SHP77 treated with DMSO at 0.1 percent for 48 hours (cell line): ENCODE measurements at regions not wholly inside any gene's neighbourhood (a gene's known extent, or its start where the extent isn't known, plus 50 kb on each side); places are given as distances from the start of the nearest gene placed in this dataset.

ENCODE experiments used
- DNase-seq: peaks from one replicate; lab custom pipeline; 2025; lab: John Stamatoyannopoulos, UW

DNA sequence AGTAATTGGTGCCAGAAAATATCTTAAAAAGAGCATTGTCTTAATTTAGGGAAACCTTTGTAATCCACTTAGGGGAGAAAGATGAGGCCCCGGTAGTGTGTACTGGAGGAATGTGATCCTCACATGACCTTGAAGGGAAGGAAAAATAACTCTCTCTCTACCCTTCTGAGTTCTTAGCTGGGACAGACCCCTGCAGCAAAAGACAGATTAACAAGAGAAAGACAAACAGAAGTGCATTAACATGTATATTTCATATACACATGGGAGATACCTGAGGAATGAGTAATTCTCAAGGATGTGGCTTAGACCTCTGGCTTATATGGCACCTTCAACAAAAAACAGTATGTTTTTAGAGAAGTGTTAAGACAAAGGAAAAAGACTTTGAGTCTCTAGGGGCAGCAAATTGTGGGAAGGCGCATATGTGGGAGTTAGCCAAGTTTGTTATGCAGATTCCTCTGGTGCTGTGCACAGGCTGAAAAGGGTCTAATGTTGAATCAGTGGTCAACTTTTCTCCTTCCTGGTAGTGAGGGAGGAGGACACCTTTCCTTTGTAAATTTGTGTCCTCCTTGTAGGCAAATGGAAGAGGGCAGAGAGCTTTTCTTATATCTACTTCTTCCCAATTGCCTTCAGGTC, 138.8 kb downstream of the LRRC70 start:
- DNase-seq: no peak

DNA sequence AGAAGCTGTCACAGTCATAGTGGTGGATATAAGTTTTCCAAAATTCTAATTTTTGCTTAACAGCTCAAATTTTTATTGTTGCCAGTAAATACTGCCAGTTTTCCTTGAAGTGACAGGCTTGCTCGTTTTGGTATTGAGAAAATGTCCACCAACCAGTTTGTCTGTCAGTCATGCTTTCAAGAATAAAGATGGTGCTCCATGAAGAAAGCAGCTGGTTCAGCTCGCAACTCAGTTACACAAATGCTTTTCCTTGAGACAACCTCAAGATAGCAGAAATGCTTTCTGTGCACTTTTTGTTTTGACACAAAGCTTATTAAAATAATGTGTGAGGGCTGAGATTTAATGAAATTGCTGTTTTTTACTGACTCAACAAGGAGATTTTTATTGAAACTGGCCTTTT, 135.7 kb downstream of the LRRC70 start:
- no peak for DNase-seq

- no peak for DNase-seq
Observed at GRCh38 chr5:62708481-62709325, 130.1 kb downstream of the LRRC70 start.

GRCh38 chr5:62707563-62707962, 128.9 kb downstream of the LRRC70 start:
- DNase-seq: no peak

- DNase-seq: no peak
Observed at GRCh38 chr5:62707131-62707530, 128.5 kb downstream of the LRRC70 start.

- no peak for DNase-seq
Observed at GRCh38 chr5:62705022-62705421, 126.4 kb downstream of the LRRC70 start.

DNA sequence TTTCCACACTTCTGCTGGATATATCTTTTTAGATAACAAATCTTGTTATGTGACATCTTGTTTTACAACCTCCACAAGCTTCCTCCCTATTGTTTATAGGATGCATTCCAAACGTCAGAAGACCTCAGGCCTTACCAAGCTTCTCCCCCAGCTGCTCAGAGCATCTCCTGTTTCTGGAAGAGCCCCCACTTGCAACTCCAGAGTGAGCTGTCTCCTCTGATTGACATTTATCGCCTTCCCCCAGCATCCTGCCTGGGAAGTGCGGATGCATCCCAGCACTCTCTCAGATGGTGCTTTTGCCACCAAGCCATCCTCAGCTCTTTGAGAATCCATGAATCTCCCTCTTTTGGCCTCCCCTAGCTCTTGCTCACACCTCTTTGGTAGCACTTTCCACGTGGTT, 123.5 kb downstream of the LRRC70 start:
- DNase-seq: no peak

DNA sequence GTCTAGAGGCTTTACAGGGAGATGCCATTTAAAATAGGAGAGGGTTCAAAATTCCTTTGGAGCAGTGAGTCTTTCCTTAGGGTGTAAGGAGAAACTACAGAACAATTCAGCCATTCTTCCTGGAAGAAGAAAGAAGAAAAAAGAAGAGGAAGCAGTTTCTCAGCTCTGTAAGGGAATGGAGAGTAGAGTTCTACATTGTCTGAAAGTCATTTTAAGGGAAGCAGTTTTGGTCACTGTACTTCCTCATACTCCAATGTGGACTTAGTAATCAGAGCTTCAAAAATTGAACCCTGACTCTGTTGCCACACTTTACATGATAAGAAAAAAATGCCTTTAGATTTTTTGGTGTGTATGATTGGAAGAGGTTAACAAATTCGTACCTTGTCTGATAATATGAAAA, 122.4 kb downstream of the LRRC70 start:
- no peak for DNase-seq

- DNase-seq: no peak
Observed at GRCh38 chr5:62698756-62699155, 120.1 kb downstream of the LRRC70 start.

GRCh38 chr5:62695274-62695673, 116.7 kb downstream of the LRRC70 start:
- DNase-seq: no peak

DNA sequence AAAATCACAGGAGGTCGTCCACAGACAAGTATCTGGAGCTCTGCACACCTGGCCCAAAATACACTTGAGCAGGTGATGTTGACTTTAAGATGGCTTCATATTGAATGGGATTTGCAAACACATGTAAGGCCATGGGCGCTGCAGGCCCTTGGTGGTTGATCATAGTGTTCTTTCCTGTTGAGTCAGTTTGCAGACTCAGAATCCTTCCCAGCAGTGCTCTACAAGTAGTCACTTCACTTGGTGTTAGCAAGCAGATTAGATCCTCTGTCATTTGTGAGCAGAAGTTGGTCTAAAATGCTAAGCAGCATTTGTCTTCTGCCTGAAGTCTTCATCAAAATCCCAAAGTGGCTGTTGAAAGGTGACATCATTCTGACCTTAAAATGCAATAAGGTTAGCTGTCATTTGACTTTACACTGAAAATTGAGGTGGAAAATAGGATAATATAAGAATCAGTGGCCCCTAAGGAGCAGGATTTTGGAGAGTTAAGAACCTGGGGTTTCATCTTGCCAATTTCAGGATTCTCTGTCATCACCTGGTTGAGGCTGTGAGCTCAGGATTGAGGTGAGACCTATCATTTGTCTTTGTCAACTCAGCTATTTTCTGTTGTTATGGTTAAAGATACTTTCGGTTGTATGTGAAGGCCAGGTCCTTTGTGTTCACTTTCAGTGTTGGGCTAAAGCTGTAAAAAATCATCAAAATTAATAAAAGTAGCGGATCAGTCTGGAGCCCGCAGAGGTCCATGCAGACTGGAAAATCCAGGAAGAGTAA, 114.5 kb downstream of the LRRC70 start:
- DNase-seq: no peak

DNA sequence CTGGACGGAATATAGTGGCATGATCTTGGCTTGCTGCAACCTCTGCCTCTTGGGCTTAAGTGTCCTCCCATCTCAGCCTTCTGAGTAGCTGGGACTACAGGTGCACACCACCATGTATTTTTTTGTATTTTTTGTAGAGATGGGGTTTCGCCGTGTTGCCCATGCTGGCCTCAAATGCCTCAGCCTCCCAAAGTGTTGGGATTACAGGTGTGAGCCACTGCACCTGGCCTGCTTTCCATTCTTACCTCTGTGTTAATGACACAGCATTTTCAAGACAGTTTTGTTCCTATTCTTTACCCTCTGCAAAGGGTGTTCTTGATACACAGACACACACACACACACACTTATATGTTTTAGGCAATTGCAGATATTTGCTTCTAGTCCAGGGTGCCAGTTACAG, 113.3 kb downstream of the LRRC70 start:
- no peak for DNase-seq

DNA sequence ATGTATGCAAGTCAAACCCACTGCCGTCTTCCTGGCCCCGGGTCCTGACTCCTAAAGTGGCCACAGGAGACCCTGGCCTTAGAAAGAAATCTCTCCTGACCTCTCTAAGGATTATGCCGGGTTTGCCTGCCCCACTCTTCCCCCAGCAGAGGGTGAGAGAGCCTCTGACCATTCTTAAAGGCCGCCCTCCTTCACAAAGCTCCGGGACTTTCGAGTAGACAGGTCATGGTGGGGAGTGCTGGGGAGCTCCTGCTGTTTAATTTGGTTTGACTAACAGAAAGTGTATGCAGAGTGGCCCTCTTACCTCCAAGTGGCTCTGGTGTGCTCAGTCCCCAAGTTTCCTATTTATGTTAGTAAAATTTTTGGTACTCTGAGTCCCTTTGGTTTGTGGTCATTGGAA, 111.8 kb downstream of the LRRC70 start:
- no peak for DNase-seq

DNA sequence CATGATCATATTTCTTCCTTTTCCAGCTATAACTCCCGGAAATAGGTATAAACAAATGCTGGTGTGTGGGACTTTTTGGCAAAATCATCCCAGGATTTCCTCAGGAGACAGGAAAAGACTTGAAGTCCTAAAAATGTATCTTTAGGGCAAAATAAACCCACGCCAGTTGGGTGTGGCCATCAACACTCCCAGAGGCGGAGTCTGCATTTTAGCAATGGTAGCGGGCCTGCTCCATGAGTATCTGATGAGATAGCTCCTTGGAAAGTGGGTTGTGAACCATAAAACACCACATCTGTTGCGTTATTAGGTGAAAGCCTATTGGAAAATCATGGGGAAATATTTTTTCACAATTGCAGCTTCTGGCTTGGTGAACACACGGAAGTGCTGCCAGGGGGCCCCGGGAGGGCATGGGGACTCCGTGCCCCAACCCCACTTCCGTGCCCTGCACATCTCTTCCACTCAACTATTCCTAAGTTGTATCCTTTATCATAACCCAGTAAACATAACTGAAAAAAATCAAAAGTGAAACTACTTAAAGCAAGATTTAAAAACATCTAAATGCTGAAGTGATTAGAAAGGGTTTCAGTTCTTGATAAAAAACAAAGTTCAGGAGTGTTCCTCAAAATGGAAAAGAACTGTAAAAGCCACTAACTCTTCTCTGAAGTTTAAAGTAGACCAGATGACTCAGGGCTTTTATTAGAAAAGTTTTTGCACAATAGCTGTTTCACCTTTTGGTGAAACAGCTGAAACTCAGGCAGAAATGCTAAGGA, 111.2 kb downstream of the LRRC70 start:
- DNase-seq: no peak

DNA sequence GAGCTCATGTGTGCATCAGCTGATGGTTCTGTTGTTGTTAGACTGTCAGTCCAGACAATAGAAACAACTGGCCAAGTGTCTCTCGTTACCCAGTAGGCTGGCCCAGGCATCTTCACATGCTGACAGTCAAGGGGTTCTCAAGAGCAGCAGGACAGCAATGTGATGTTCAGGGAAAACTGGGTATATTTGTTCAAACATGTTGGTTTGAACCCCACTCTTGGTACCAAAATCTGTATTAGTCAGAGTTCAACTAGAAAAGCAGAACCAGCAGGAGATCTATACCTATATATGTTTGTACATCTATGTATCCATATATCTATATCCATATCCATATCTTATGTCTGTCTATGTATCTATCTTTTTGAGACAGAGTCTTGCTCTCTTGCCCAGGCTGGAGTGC, 108.1 kb downstream of the LRRC70 start:
- DNase-seq: no peak

GRCh38 chr5:62685221-62685620, 106.6 kb downstream of the LRRC70 start:
- no peak for DNase-seq

DNA sequence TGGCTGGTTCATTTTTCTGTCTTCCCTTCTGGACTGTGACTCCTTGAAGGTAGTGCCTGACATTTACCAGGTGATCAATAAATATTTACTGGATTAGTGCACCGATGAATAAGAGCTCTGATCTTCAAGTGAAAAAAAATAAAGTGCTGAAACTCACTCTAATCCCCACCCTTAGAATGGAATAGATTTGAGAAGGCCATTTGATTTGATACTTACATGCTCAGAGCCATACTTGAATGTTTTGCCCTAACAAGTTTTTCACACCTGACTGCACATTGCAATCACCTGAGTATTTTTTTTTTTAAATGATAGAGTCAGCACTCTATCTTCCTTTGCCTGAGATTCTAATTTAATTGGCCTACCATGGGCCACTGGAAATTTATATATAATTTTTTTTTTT, 105.7 kb downstream of the LRRC70 start:
- no peak for DNase-seq

DNA sequence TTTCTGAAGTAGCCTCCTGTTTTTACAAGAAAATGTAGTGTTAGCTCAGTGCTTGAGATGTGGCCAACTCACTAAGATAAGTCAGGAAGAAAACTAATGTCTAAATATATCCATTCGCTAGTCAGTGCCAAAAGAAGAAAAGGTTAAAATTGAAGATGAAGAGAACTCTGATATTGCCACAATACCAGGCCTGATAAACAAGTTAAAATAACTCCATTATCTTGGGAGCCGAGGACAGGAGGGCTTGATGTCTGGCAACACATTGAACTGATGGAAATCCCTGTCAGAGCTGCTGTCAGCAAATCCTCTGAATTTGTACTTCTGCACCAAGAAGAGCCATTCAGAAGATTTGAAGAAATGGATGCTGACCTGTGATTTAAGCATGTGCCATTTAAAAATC, 103.4 kb downstream of the LRRC70 start:
- no peak for DNase-seq

DNA sequence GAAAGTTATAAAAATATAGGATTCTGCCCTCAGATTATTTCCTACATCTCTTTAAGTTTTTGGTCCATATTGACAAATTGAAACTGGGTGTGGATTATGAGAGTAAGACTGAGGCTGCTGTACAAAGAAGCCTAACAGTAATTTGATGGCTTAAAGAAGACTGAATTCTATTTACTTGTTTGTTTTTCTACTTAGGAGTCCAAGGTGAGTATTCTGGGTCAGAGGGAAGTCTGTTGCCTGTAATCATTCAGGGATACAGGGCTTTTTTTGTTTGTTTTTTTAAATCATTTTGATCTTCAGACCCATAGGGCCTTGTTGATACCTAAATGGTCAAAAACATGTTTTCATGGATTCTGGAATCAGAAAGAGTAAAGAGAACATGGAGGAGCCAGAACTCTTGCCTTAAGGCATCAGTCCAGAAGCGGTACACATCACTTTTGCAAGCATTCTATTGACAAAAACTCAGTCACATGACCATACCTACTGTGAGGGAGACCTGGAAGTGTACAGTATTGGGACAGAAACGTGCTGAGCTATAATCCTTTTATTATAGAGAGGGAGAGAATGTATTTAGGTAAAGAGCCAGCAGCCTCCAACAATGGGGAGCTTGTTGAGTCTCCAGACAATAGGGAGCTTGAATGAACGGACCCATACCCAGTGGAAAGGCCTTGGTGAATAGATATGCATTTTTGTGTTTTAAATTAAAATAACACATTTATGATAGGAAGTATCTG, 102.7 kb downstream of the LRRC70 start:
- DNase-seq: no peak

DNA sequence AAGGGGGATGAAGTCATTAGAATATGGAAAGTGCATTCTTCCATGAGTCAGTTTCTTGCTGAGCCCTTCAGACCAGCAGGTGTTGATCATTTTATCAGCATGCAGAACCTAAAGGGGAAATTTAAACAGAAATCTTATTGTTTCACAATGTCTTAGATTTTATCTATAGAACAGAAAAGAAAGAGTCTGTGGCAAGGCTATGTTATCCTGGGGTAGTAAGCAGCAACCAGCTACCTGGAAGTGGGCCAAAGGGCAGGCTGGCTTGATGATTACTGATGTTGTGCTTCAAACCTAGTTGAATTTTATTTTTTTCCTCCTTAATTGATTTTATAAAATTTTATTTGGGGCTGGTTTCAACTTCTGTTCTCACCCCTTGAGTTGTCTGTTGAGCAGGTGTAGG, 101.5 kb downstream of the LRRC70 start:
- no peak for DNase-seq
